Chondrocyte (in vitro differentiated cells): ENCODE measurements at regions not wholly inside any gene's neighbourhood (a gene's known extent, or its start where the extent isn't known, plus 50 kb on each side); places are given as distances from the start of the nearest gene placed in this dataset.

Experiments used
- DNase-seq: peaks from one replicate; pipeline ENCODE4 v3.0.0; 2021; ENCODE audit warnings: mixed read lengths, low spot score
- H3K27ac Mint-ChIP-seq: one replicate; pipeline ENCODE4 v1.8.0; 2021; ENCODE audit warnings: mild to moderate bottlenecking, moderate library complexity, mixed read lengths; ENCODE audit not compliant: unreplicated experiment
- H3K27me3 Mint-ChIP-seq: 2 replicates; pipeline ENCODE4 v1.8.0; 2021; ENCODE audit warnings: low read depth, mixed read lengths
- H3K36me3 Mint-ChIP-seq: 2 replicates; pipeline ENCODE4 v1.8.0; 2021; ENCODE audit warnings: low read depth, mixed read lengths
- H3K4me1 Mint-ChIP-seq: 2 replicates; pipeline ENCODE4 v1.8.0; 2021; ENCODE audit warnings: low read depth, mild to moderate bottlenecking, mixed read lengths
- H3K4me3 Mint-ChIP-seq: one replicate; pipeline ENCODE4 v1.8.0; 2021; ENCODE audit warnings: mild to moderate bottlenecking, moderate library complexity, mixed read lengths; ENCODE audit not compliant: unreplicated experiment
- H3K9me3 Mint-ChIP-seq: 2 replicates; pipeline ENCODE4 v1.8.0; 2021; ENCODE audit warnings: low read depth, mixed read lengths
- TF ChIP-seq, protein P1 (sequence below): fragments of 200-600 bp; sonication (generic); IDR thresholded peaks from 2 replicates; pipeline ENCODE4 v1.5.0; 2021; ENCODE audit warnings: antibody characterized with exemption, mild to moderate bottlenecking, moderate library complexity

DNA sequence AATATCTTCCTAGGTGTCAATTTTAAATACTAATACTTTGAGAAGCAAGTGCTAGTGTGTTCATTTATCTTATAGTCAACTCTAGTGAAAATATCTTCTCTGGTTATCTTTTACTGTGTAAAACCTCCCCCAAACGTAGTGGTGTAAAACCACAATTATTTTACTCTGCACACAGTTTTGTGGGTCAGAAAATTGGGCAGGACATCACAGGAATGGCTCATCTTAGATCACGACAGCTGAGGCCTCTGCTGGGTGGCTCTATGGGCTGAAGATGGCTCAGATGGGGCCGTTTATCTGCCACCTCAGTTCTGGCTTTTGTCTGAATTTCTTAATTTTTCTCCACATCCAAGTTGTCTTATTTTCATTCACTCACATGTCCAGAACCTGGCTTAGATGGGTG lies 457.2 kb upstream of the ACTBL2 start:
- Mint-ChIP-seq H3K4me3 (no peak overlapping the region), H3K36me3 (peaks cover 2% of the 10 kb centered on the region), H3K4me1 (no peaks in the 10 kb centered on the region), H3K27me3 (no peaks in the 10 kb centered on the region), H3K27ac (no peak overlapping the region), H3K9me3 (peaks cover 3% of the 10 kb centered on the region)
- TF ChIP-seq, protein P1, sequence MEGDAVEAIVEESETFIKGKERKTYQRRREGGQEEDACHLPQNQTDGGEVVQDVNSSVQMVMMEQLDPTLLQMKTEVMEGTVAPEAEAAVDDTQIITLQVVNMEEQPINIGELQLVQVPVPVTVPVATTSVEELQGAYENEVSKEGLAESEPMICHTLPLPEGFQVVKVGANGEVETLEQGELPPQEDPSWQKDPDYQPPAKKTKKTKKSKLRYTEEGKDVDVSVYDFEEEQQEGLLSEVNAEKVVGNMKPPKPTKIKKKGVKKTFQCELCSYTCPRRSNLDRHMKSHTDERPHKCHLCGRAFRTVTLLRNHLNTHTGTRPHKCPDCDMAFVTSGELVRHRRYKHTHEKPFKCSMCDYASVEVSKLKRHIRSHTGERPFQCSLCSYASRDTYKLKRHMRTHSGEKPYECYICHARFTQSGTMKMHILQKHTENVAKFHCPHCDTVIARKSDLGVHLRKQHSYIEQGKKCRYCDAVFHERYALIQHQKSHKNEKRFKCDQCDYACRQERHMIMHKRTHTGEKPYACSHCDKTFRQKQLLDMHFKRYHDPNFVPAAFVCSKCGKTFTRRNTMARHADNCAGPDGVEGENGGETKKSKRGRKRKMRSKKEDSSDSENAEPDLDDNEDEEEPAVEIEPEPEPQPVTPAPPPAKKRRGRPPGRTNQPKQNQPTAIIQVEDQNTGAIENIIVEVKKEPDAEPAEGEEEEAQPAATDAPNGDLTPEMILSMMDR: no peak
- no peak for DNase-seq

DNA sequence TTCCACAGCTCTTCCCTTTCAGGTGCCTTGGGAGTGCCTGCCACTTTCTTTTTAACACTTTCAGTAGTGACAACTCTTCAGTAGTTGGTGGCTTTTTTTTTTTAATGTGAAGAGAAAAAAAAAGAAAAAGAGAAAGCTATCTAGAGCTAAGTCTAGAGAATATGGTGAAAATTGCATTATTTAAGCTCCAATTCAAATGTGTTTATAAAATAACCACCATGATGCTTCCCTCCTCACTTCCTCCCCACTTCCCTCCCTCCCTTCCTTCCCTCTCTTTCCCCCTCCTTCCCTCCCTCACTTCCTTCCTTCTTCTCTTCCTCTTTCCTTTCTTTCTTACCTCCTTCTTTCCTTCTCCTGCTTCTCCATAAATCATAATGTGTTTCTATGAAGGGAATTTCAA lies 456.7 kb upstream of the ACTBL2 start:
- TF ChIP-seq, protein P1: no peak

GRCh38 chr5:57938174-57938557 lies 455.6 kb upstream of the ACTBL2 start:
- Mint-ChIP-seq H3K27me3 (no peaks in the 10 kb centered on the region), H3K4me3 (no peak overlapping the region), H3K36me3 (no peaks in the 10 kb centered on the region), H3K9me3 (peaks cover 3% of the 10 kb centered on the region), H3K27ac (no peak overlapping the region), H3K4me1 (no peaks in the 10 kb centered on the region)
- TF ChIP-seq, protein P1: peak; percentile 26
- DNase-seq: no peak

More for the DNA sequence above, 456.7 kb upstream of the ACTBL2 start:
- DNase-seq: no peak
- Mint-ChIP-seq H3K4me1 (no peaks in the 10 kb centered on the region), H3K36me3 (no peaks in the 10 kb centered on the region), H3K4me3 (no peak overlapping the region), H3K9me3 (peaks cover 3% of the 10 kb centered on the region), H3K27ac (no peak overlapping the region), H3K27me3 (no peaks in the 10 kb centered on the region)

DNA sequence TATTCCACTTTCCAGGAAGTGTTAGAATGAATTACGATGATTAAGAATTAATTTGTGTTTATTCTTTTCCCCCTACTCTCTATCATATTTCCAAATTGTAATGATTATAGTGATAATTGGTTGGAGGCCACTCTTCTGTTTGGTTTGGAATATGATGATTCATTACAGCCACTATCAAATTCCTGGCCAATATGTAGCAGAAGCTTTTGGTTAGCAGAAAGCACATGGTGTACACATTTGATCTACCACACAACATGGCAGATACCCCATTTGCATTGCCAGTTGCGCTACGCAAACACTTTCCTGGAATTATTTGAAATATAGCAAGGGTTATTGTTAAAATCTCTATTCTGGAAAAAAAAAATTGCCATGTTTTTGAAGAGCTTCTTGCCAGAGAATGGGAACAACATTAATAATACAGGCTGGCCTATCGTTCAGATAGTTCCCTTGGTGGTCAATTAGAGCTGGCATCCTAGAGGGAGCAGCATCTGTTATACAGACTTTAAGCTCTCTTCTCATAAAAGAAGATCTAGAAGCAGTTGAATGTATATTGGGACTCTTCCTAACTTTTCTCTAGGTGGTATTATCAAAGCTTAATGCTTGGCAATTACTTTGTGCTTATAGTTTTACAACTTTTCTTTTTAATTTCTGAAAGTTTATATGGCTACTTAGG lies 455.0 kb upstream of the ACTBL2 start:
- Mint-ChIP-seq H3K4me1 (no peaks in the 10 kb centered on the region), H3K27me3 (no peaks in the 10 kb centered on the region), H3K36me3 (no peaks in the 10 kb centered on the region), H3K9me3 (peaks cover 3% of the 10 kb centered on the region), H3K27ac (no peak overlapping the region), H3K4me3 (no peak overlapping the region)
- DNase-seq: no peak
- TF ChIP-seq, protein P1: peak; percentile 3

- Mint-ChIP-seq H3K27me3 (no peaks in the 10 kb centered on the region), H3K4me3 (no peak overlapping the region), H3K9me3 (peaks cover 3% of the 10 kb centered on the region), H3K27ac (no peak overlapping the region), H3K4me1 (no peaks in the 10 kb centered on the region), H3K36me3 (no peaks in the 10 kb centered on the region)
- TF ChIP-seq, protein P1: no peak
- DNase-seq: no peak
Observed at GRCh38 chr5:57937025-57937424, 454.4 kb upstream of the ACTBL2 start.
